ENCODE measurements at regions not wholly inside any gene's neighbourhood (a gene's known extent, or its start where the extent isn't known, plus 50 kb on each side); places are given as distances from the start of the nearest gene placed in this dataset.

DNA sequence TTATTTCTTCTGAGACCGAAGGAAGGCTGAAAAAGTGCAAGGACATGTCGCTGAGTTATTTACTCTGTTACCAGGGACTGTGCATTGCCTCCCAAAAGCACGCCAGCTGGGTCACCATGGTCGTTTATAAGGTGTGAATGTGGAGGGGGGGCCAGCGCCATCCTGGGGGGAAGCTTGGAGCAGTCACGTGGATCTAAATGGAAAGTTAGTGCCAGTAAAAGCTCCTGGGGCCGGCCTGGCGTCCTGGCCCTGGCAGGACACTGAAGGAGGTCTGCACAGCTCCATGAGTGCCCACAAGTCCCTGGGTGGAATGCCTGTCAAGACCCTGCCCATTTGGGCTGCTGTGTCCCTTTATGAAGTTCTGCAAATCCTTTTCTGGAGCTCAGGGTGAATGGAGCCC lies 82.6 kb downstream of the C16orf95 start:
- H3K4me1 ChIP-seq (ENCODE audit: control insufficient read depth in 2 of 3, insufficient read depth in 2 of 3, low read depth in 1 of 3, low read length in 3 of 3), result no peaks in the 10 kb centered on the region
- H3K36me3 ChIP-seq (ENCODE audit: control insufficient read depth in 2 of 3, insufficient read depth in 3 of 3, low read length in 3 of 3), result no peaks in the 10 kb centered on the region
- peaks cover 0 to 10% (median 0%) of the 10 kb centered on the region in 3 donors for H3K9me3 ChIP-seq (ENCODE audit: control insufficient read depth in 2 of 3, insufficient read depth in 1 of 3, low read length in 3 of 3)
- TF ChIP-seq, protein P1, sequence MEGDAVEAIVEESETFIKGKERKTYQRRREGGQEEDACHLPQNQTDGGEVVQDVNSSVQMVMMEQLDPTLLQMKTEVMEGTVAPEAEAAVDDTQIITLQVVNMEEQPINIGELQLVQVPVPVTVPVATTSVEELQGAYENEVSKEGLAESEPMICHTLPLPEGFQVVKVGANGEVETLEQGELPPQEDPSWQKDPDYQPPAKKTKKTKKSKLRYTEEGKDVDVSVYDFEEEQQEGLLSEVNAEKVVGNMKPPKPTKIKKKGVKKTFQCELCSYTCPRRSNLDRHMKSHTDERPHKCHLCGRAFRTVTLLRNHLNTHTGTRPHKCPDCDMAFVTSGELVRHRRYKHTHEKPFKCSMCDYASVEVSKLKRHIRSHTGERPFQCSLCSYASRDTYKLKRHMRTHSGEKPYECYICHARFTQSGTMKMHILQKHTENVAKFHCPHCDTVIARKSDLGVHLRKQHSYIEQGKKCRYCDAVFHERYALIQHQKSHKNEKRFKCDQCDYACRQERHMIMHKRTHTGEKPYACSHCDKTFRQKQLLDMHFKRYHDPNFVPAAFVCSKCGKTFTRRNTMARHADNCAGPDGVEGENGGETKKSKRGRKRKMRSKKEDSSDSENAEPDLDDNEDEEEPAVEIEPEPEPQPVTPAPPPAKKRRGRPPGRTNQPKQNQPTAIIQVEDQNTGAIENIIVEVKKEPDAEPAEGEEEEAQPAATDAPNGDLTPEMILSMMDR (IDR thresholded peaks at IDR 0.05; ENCODE audit: borderline replicate concordance, extremely low read depth, insufficient read depth), result no peak
- intact Hi-C loops (cut with DNase I), result no loop called here
- H3K9ac ChIP-seq (ENCODE audit: low read length in 3 of 3), result no peak overlapping the region
- DNase-seq, result peak in 1 of 5 donors; percentile 37
- no peaks in the 10 kb centered on the region for H3K27me3 ChIP-seq (ENCODE audit: control insufficient read depth, insufficient read depth, low read length)
- H3K27ac ChIP-seq (ENCODE audit: low read depth in 2 of 2, low read length in 2 of 2), result no peak overlapping the region
- H3K4me3 ChIP-seq (ENCODE audit: low read length in 3 of 3), result no peak overlapping the region
- FAIRE-seq, result no peak

DNA sequence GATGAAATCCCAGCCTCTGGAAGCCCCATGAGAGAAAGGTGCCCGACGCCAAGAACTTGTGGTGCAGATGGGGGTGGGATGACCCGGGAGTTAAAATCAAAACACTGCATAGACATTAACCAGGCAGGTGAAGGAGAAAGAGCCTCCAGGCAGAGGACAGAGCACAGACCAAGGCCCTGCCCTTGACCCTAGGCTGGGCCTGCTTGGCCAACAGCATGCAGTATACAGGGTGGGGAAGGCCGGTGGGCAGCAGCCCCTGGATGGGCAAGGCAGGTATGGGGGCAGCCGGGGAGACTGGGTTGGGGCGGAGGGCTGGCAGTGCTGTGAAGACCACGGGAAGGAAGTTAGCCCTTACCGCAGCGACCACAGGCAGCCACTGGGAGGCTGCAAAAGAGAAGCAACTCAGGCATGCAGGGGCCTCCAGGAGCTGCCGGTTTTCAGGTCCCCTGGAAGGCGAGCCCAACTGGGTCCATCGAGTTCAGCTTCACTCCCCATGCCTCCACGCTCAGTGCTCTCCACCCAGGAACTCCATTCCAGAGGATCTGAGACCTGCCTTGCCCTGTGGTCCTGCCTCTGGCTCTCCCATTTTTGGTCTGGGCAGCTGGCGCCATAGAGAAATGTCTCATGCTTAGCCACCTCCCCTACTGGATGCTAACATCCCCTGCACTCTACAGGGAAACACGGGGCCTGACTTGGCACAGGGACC lies 81.2 kb downstream of the C16orf95 start:
- DNase-seq (no peak), FAIRE-seq (no peak)
- Histone ChIP-seq H3K36me3 (ENCODE audit: control insufficient read depth in 2 of 3, insufficient read depth in 3 of 3, low read length in 3 of 3) (no peaks in the 10 kb centered on the region), H3K9me3 (ENCODE audit: control insufficient read depth in 2 of 3, insufficient read depth in 1 of 3, low read length in 3 of 3) (peaks cover 0 to 10% (median 0%) of the 10 kb centered on the region in 3 donors), H3K27ac (ENCODE audit: low read depth in 2 of 2, low read length in 2 of 2) (no peak overlapping the region), H3K27me3 (ENCODE audit: control insufficient read depth, insufficient read depth, low read length) (no peaks in the 10 kb centered on the region), H3K9ac (ENCODE audit: low read length in 3 of 3) (no peak overlapping the region), H3K4me3 (ENCODE audit: low read length in 3 of 3) (no peak overlapping the region), H3K4me1 (ENCODE audit: control insufficient read depth in 2 of 3, insufficient read depth in 2 of 3, low read depth in 1 of 3, low read length in 3 of 3) (no peaks in the 10 kb centered on the region)
- TF ChIP-seq, protein P1 (IDR thresholded peaks at IDR 0.05; ENCODE audit: borderline replicate concordance, extremely low read depth, insufficient read depth), result no peak
- intact Hi-C loops (cut with DNase I), result no loop called here

DNA sequence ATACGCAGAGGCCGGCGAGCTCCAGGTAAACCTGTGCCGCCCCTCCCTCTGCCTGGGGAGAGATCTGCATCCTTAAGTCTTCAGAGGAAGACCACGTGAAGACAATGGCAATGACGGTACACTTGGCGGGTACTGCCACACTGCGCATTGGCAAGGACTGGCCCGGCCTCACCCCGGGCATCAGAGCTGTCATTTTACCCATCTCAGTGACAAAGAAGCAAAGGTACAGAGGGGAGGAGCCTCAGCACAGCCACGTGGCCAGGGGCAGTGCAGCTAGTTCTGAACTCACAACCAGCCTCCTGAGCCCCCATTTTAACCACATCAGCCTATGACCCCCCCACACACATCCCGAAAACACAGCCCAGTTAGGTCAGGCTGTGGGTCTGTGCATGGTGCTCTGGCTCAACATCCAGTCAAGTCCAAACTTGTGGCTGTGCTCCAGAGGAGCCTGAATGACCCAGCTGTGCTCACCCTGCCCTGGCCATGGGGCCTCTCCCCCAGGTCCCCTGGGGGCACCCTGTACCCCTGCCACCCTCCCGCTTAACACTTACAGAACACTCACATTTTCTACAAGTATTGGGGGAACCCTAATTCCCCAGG lies 80.6 kb downstream of the C16orf95 start:
- peaks cover 0 to 10% (median 0%) of the 10 kb centered on the region in 3 donors for H3K9me3 ChIP-seq (ENCODE audit: control insufficient read depth in 2 of 3, insufficient read depth in 1 of 3, low read length in 3 of 3)
- no peaks in the 10 kb centered on the region for H3K27me3 ChIP-seq (ENCODE audit: control insufficient read depth, insufficient read depth, low read length)
- no peaks in the 10 kb centered on the region for H3K36me3 ChIP-seq (ENCODE audit: control insufficient read depth in 2 of 3, insufficient read depth in 3 of 3, low read length in 3 of 3)
- no peak for FAIRE-seq
- H3K27ac ChIP-seq (ENCODE audit: low read depth in 2 of 2, low read length in 2 of 2), result no peak overlapping the region
- H3K4me3 ChIP-seq (ENCODE audit: low read length in 3 of 3), result no peak overlapping the region
- no peak for DNase-seq
- TF ChIP-seq, protein P1 (IDR thresholded peaks at IDR 0.05; ENCODE audit: borderline replicate concordance, extremely low read depth, insufficient read depth), result no peak
- intact Hi-C loops (cut with DNase I), result no loop called here
- H3K9ac ChIP-seq (ENCODE audit: low read length in 3 of 3), result no peak overlapping the region
- H3K4me1 ChIP-seq (ENCODE audit: control insufficient read depth in 2 of 3, insufficient read depth in 2 of 3, low read depth in 1 of 3, low read length in 3 of 3), result no peaks in the 10 kb centered on the region

Data from kidney (tissue), 13 donors.